ENCODE measurements at regions not wholly inside any gene's neighbourhood (a gene's known extent, or its start where the extent isn't known, plus 50 kb on each side); places are given as distances from the start of the nearest gene placed in this dataset.
A peak's percentile ranks its signal among the peaks of the same experiment; 100 is the strongest.
"Not testable (repeated sequence)": the region's sequence is repeated elsewhere in the genome, so short reads cannot be mapped to it uniquely, and the experiment has no call there.

- no peak for ATAC-seq
Observed at GRCh38 chr21:28683982-28684752, 308.5 kb downstream of the LTN1 start.

GRCh38 chr21:28682884-28683283 is 309.8 kb downstream of the LTN1 start:
- H3K9me3 ChIP-seq; H3K4me3 ChIP-seq; ATAC-seq; H3K36me3 ChIP-seq (ENCODE audit: insufficient read depth in 1 of 2, low read depth in 1 of 2); intact Hi-C loops (cut with DNase I); H3K4me1 ChIP-seq; DNase-seq; H3K27me3 ChIP-seq (ENCODE audit: insufficient read depth in 3 of 3, low read length in 2 of 3); H3K27ac ChIP-seq: not testable (repeated sequence)
- WGBS, 3 donors = 97 to 99% (median 98%) methylated on average over 3 of the region's 3 CpGs

More at GRCh38 chr21:28683982-28684752, 308.5 kb downstream of the LTN1 start:
- DNase-seq = no peak
- H3K9me3 ChIP-seq = no peaks in the 10 kb centered on the region
- H3K4me1 ChIP-seq = no peaks in the 10 kb centered on the region
- intact Hi-C loops (cut with DNase I) = no loop called here
- H3K4me3 ChIP-seq = no peak overlapping the region
- H3K36me3 ChIP-seq (ENCODE audit: insufficient read depth in 1 of 2, low read depth in 1 of 2) = no peaks in the 10 kb centered on the region
- H3K27me3 ChIP-seq (ENCODE audit: insufficient read depth in 3 of 3, low read length in 2 of 3) = no peaks in the 10 kb centered on the region
- WGBS, 3 donors = 72 to 76% (median 75%) methylated on average over 6 of the region's 6 CpGs
- no peak overlapping the region for H3K27ac ChIP-seq
- TF ChIP-seq, protein P1, sequence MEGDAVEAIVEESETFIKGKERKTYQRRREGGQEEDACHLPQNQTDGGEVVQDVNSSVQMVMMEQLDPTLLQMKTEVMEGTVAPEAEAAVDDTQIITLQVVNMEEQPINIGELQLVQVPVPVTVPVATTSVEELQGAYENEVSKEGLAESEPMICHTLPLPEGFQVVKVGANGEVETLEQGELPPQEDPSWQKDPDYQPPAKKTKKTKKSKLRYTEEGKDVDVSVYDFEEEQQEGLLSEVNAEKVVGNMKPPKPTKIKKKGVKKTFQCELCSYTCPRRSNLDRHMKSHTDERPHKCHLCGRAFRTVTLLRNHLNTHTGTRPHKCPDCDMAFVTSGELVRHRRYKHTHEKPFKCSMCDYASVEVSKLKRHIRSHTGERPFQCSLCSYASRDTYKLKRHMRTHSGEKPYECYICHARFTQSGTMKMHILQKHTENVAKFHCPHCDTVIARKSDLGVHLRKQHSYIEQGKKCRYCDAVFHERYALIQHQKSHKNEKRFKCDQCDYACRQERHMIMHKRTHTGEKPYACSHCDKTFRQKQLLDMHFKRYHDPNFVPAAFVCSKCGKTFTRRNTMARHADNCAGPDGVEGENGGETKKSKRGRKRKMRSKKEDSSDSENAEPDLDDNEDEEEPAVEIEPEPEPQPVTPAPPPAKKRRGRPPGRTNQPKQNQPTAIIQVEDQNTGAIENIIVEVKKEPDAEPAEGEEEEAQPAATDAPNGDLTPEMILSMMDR (IDR thresholded peaks at IDR 0.05) = no peak

DNA sequence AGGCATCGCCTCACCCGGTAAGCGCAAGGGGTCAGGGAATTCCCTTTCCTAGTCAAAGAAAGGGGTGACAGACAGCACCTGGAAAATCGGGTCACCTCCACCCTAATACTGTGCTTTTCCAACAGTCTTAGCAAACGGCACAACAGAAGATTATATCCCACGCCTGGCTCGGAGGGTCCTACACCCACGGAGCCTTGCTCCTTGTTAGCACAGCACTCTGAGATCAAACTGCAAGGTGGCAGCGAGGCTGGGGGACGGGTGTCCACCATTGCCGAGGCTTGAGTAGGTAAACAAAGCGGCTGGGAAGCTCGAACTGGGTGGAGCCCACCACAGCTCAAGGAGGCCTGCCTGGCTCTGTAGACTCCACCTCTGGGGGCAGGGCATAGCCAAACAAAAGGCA is 315.6 kb downstream of the LTN1 start:
- not testable (repeated sequence) for H3K27ac ChIP-seq

DNA sequence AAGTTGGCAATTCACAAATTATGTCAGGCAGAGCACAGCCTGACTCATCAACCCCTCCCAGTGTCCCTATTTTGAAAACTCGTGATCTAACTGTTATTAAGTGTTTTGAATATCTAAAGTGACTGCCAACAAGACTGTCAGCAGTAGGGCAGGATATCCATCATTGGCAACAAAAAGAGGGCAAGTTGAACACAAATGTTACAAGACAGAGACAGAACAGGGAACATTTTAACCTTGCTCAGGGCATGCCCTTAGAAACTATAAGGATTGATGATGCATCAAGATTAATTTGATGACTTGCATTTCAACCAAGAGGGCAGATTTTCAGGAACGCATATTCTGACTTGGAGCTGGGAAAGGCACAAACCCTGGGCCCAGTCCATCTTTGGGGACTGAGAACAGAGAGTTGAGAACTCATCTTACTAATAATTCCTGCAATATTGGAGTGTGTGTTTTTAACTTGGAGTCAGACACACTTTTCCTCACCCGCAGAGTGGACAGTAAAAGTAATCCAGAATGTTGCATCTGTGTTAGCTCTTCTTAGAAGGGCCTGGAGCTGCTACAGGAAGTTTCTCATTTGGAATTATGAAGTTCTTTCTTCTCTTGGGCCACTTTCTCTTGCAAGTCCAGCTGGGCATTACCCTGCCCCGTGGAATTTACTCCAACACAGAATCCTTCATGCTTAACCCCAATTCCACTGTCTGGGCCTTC is 317.2 kb downstream of the LTN1 start:
- intact Hi-C loops (cut with DNase I) = no loop called here
- ATAC-seq = peak; percentile 51 to 92 (median 68)

More for the DNA sequence above, 315.6 kb downstream of the LTN1 start:
- H3K27me3 ChIP-seq (ENCODE audit: insufficient read depth in 3 of 3, low read length in 2 of 3); H3K36me3 ChIP-seq (ENCODE audit: insufficient read depth in 1 of 2, low read depth in 1 of 2); H3K9me3 ChIP-seq; intact Hi-C loops (cut with DNase I); H3K4me1 ChIP-seq; ATAC-seq; H3K4me3 ChIP-seq; DNase-seq: not testable (repeated sequence)
- WGBS, 3 donors = 93 to 98% (median 97%) methylated on average over 13 of the region's 13 CpGs

DNA sequence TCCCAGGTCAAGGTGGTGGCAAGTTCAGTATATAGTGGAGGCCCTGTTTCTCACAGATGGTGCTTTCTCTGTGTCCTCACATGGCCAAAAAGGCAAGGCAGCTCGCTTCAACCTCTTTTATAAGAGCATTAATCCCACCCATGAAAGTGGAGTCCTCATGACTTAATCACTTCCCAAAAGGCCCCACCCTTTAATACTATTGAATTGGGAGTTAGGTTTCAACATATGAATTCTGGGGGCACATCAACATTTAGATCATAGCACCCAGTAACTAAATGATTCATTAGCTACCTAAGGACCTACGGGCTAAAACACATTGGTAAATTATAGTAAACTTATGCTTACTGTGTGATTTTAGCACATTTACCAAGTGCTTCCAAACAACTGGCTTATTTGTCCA is 317.9 kb downstream of the LTN1 start:
- TF ChIP-seq, protein P1 (IDR thresholded peaks at IDR 0.05) = no peak
- DNase-seq (no peak), ATAC-seq (peak in 1 of 4 donors; percentile 26)
- WGBS, 3 donors = 86 to 94% (median 92%) methylated on average over 2 of the region's 2 CpGs
- Histone ChIP-seq H3K27me3 (ENCODE audit: insufficient read depth in 3 of 3, low read length in 2 of 3) (no peaks in the 10 kb centered on the region), H3K9me3 (no peaks in the 10 kb centered on the region), H3K4me3 (no peak overlapping the region), H3K4me1 (no peaks in the 10 kb centered on the region), H3K36me3 (ENCODE audit: insufficient read depth in 1 of 2, low read depth in 1 of 2) (no peaks in the 10 kb centered on the region), H3K27ac (no peak overlapping the region)
- intact Hi-C loops (cut with DNase I) = no loop called here

More for the DNA sequence above, 317.2 kb downstream of the LTN1 start:
- Histone ChIP-seq H3K4me1 (no peaks in the 10 kb centered on the region), H3K9me3 (no peaks in the 10 kb centered on the region), H3K27me3 (ENCODE audit: insufficient read depth in 3 of 3, low read length in 2 of 3) (no peaks in the 10 kb centered on the region), H3K27ac (no peak overlapping the region), H3K36me3 (ENCODE audit: insufficient read depth in 1 of 2, low read depth in 1 of 2) (no peaks in the 10 kb centered on the region), H3K4me3 (no peak overlapping the region)
- WGBS, 3 donors = 23 to 48% (median 33%) methylated on average over 4 of the region's 4 CpGs
- no peak for DNase-seq
- TF ChIP-seq, protein P1 (IDR thresholded peaks at IDR 0.05) = no peak

Data from psoas muscle (tissue), 7 donors.